IPS-15b (cell line): ENCODE measurements at regions not wholly inside any gene's neighbourhood (a gene's known extent, or its start where the extent isn't known, plus 50 kb on each side); places are given as distances from the start of the nearest gene placed in this dataset.

Source experiments
- H3K27me3 ChIP-seq: one replicate; pipeline ENCODE4 v1.6.1; 2013; ENCODE audit warnings: low read length; ENCODE audit not compliant: control insufficient read depth, insufficient read depth
- H3K36me3 ChIP-seq: one replicate; pipeline ENCODE4 v1.6.1; 2013; ENCODE audit warnings: low read length; ENCODE audit not compliant: control insufficient read depth, insufficient read depth
- H3K4me1 ChIP-seq: one replicate; pipeline ENCODE4 v1.6.1; 2013; ENCODE audit warnings: mild to moderate bottlenecking, low read length; ENCODE audit not compliant: control insufficient read depth, insufficient read depth
- H3K4me3 ChIP-seq: one replicate; pipeline ENCODE4 v1.5.1; 2013; ENCODE audit warnings: low read depth, low read length
- H3K9ac ChIP-seq: one replicate; pipeline ENCODE4 v1.6.1; 2013; ENCODE audit warnings: low read depth, mild to moderate bottlenecking, low read length
- H3K9me3 ChIP-seq: one replicate; pipeline ENCODE4 v1.6.1; 2013; ENCODE audit warnings: mild to moderate bottlenecking, low read length; ENCODE audit not compliant: control insufficient read depth, insufficient read depth

GRCh38 chr20:63057171-63058117 is 50.7 kb upstream of the BHLHE23 start:
- no peaks in the 10 kb centered on the region for H3K4me1 ChIP-seq
- peaks cover 2% of the 10 kb centered on the region for H3K27me3 ChIP-seq
- H3K9ac ChIP-seq: no peak overlapping the region

GRCh38 chr20:63056236-63057170 is 49.7 kb upstream of the BHLHE23 start:
- H3K9me3 ChIP-seq: no peaks in the 10 kb centered on the region
- no peaks in the 10 kb centered on the region for H3K4me1 ChIP-seq
- no peaks in the 10 kb centered on the region for H3K36me3 ChIP-seq
- peaks cover 2% of the 10 kb centered on the region for H3K27me3 ChIP-seq
- H3K9ac ChIP-seq: no peak overlapping the region
- no peak overlapping the region for H3K4me3 ChIP-seq

More at GRCh38 chr20:63057171-63058117, 50.7 kb upstream of the BHLHE23 start:
- H3K9me3 ChIP-seq: no peaks in the 10 kb centered on the region
- no peak overlapping the region for H3K4me3 ChIP-seq
- no peaks in the 10 kb centered on the region for H3K36me3 ChIP-seq
